Activated CD4-positive, alpha-beta T cell treated with anti-CD3 and anti-CD28 coated beads, Interleukin-2, amount 50 U/mL, for 4 hours (primary cell): ENCODE measurements at regions not wholly inside any gene's neighbourhood (a gene's known extent, or its start where the extent isn't known, plus 50 kb on each side); places are given as distances from the start of the nearest gene placed in this dataset.

ENCODE experiments used
- DNase-seq, 2 experiments: peaks; one replicate each; pipeline ENCODE4 v3.0.0-alpha.2; 2020

DNA sequence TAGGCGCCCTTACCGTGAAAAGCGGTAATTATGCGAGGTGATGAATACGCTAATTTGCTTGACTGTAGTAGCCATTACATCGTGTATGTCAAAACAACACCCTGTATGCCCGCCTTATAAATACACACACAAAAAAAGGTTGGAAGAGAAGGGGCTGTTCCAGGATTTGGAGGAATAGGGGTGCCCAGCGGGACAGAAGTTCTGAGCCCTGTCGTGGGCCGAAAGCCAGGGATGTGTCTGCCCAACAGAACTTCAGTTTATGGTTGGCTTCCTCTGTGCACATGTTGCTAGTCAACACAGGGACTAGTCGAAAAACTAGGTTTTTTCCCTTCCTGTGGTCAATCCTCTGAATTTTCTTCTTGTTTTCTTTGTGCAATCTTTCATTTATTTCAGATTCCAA lies 182.5 kb downstream of the ACKR3 start:
- DNase-seq: no peak

DNA sequence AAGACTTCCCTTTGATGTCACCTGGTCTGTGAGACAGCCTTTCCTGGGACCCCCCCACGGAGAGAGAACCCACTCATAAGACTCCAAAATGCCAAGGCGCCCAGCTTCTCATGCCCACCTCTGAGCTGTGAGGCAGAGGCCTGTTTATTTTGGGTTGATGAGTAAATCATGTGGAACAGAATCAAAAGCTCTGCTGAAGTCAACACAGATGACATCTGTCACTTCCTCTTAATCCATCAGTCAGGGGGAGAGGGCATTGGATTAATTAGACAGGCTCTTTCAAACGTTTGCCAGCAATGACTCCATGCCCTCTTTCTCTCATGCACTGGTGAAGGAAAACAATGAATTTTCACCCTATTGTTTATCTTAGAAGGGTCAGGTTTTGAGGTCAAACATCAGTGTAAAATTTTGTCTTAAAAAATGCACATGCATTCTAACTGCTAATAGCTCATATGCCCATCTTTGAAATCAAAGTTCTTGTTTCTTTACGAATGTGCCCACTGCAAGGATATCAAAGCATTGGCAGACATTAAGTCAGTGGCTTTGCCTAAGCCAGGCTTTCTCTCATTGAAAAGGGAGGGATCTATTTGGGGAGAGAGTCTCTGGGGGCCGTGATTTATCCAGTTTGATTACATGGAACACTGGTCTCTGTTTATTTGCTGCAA lies 184.1 kb downstream of the ACKR3 start:
- no peak for DNase-seq

DNA sequence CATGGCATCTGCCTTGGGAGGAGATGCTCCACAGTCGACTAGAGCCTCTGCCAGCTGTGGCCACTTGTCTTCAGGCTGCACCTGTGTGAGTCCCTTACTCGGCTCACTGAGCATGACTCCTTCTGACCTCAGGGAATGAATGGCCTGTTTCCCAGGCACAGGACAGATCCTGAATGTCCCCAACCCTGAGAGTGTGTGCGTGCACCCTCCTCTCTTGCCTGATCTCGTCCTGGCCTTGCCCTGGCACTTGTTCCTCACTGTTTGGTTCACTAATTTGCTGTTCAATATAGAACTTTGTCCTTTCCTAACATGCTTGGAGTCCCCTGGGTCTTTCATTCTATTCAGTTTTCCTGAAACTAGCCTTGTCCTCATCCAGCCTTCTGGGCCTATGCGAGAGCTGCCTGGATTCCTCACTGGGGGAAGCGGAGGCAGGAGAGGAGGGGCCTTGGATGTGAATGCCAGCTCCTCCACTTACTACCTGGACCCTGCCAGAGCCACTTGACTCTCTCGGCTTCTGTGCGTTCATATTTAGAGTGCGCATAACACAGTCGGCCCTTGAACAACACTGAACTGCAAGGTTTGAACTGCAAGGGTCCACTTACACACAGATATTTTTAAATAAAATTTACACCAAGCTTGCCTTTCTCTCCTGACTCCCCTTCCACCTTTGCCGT lies 184.8 kb downstream of the ACKR3 start:
- no peak for DNase-seq

DNA sequence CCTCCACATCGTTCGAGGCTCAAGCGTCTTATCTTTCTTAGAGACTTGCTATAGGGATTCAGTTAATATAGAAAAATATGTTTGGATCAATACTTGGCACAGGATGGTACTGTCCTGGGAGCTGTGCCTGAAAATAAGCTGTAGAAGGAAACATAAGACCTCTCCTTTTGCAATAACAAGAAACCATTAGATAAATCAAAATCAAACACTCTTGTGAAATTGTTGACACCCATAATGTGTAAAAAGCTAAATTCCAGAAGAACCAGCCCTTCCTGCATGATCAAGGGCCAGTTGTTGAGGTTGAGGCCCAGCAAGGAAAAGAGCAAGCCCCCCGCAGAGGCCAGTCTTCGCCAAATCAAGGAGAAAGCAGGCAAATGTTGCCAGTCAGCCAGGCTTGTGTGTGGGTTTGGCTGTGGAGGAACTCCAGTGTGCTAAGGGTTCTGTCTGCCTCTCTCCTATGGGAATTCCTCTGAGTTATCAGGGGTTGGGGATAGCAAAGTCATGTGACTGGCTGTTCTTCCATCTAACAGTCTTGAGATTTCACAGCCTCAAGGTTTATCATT lies 185.7 kb downstream of the ACKR3 start:
- DNase-seq: no peak

DNA sequence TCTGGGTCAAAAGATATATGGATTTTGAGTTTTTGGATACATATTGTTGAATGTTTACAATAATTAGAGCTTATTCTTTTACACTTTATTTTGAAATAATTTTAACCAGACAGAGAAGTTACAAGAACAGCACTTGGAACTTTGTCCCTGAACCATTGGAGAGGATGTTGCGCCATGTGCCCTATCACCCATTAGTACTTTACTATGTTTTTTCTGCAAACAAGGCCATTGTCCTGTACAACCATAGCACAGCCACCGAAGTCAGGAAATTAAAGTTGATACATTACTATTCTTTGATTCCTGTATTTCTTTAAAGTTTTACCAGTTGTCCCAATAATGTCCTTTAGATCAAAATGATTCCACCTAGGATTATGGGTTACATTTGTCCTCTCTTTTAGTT lies 188.8 kb downstream of the ACKR3 start:
- DNase-seq: no peak

DNA sequence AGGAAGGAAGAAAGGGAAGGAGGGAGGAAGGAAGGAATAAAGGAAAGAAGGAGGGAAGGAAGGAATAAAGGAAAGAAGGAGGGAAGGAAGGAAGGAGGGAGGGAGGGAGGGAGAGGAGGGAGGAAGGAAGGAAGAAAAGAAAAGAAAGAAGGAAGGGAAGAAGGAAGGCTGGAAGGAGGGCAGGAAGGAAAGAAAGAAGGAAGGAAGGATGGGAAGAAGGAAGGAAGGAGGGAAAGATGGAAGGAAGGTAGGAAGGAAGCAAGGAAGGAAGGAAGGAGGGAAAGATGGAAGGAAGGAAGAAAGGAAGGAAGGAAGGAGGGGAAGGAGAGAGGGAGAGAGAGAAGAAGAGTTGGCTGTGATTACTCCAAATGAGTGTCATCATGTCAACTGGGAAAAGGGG lies 190.6 kb downstream of the ACKR3 start:
- DNase-seq: no peak

DNA sequence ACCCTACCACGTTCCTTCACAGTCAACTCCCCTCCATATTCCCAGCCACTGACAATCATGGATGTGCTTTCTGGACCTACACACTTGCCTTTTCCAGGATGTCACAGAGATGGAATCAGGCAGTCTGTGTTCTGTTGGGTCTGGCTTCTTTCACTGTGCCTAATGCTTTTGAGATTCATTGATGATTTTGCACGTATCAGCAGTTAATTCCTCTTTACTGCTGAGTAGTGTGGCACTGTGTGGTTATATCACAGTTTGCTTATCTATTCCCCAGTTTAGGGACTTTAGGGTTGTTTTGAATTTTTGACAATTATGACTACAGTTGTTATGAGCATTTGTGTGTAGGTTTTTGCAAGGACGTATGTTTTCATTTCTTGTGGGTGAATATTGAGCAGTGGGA lies 191.7 kb downstream of the ACKR3 start:
- DNase-seq: no peak

DNA sequence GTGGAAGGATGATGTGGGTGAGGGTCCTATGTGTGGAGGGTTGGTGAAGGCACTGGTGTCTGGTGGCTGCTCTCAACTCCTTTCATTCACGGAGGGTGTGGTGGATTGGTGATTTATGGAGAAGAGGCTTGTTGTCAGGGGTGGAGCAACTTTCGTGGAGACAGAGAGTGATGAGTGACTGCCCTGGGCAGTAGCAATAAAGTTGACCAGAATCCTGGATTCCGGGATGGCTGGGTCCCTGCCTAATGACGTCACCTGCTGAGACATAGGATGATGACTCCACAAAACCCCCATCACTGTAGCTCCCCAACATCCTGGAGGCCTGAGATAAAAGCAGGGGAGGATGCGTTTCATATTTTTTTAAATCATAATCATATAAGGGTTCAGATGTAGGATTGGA lies 193.0 kb downstream of the ACKR3 start:
- DNase-seq: no peak

DNA sequence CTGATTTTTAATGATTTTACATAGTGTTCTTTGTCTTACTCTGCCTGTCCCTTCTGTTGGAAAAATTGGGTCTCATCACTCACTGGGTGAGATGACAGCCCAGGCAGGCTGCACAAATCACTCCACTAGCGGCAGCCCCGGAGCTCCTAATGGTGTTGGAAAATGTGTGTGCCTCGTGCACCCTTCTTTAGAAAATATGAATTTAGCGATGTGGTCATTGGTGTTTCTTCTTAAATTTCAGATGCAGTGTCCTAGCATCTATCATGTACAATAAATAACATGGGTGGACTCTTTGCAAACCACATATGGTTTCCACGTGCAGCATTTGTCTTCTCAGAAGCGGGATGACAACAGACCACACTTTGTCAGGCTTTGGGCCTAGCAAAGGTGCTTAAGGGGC lies 194.2 kb downstream of the ACKR3 start:
- no peak for DNase-seq

DNA sequence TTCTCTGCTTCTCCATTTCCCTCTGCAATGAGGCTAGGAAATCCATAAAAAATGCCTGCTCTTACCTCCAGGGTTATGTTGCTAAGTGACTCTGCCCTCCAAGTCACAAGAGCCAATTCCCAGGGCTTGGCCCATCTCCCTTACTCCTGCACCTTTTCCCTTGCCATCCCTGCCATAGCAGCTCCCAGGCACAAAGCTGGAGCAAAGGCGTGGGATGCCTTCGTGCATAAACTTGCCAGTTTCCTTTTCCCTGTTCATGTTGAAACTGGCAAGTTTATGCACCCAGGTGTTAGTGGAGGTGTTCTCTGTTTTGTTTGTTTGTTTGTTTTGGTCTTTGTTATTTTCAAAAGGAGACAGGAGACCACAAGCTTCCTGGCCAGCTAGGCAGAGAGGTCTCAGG lies 195.1 kb downstream of the ACKR3 start:
- DNase-seq: no peak

DNA sequence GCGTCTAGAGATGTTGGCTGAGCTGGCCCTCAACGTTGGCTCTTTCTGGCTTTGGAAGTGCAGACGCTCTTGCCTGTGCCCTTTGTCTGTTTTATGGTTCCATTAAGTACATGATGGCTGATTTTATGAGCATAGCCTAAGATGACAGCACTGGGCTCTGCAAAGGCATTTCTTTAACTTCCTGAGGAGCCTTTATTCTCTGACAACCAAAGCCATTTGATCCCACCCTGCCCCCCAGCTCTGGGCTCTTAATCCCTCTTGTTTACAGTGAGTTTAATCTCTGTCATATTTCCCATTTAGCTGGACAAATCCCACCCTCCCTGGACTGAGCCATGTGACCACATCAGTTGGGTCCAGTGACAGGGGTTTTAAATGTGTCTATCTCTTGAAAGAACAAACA lies 195.9 kb downstream of the ACKR3 start:
- no peak for DNase-seq

DNA sequence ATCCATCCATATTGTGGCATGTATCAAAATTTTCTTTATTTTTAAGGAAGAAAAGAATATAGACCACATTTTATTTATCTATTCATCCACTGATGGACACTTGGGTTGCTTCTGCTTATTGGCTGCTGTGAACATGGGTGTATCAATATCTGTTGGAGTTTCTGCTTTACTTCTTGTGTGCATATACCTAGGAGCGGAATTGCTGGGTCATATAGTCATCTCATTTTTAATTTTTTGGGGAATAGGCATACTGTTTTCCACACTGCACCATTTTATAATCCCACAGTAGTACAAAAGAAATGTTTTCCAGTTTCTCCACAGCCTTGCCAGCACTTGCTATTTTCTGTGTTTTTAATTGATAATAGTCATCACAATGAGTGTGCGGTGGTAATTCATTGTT lies 197.2 kb downstream of the ACKR3 start:
- no peak for DNase-seq

DNA sequence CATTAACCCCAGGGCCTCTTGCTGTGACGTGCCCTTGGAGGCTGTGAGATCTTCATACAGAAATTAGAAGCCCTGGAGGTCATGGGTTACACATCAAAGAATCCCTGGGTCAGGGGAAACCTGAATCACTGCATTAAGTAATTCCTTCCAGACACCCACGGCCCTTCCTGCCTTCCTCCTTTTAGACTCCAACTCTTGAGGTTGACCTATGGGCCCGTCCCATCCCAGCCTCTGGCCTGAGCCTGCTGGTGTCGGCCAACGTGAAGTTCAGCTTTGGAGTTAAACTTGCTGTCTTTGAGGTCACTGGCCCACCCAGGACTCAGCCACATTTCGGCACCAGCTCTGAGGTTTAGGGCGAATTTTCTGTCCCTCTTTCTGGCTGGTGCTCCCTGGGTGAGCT lies 198.3 kb downstream of the ACKR3 start:
- DNase-seq: no peak

DNA sequence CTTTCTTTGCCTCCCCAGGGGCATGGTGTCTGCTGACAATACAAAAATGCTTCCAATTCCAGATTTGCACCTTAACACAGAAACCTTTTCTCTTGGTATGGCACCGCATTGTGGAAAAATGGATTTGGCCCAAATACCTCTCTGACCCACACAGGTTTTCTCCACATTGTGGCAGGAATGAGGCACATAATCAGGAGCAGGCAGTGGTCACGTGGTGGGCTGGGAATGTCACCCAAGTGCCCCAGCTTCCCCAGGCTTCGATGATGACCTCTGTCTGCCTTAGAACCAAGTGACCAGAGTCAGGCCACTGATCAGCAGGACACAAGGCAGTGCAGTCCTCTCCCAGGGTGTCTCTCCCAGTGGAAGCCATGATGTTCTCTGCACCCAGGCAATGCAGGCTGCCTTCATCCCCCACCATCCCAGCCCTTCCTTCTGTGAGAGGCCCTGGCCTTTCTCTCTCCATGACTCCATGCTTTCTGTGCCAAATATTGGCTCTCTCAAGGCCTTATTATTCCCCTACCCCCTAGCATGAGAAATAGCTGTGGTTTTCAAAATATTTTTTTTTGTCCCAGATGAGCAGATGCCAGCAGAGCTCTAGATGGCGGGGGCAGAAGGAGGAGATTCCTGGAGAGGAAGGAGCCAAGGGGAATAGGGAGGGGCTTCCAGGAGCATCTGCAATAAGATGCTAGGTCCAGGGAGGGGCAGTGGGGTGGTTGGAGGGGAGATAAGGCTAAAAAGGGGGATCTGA lies 198.9 kb downstream of the ACKR3 start:
- DNase-seq: no peak

DNA sequence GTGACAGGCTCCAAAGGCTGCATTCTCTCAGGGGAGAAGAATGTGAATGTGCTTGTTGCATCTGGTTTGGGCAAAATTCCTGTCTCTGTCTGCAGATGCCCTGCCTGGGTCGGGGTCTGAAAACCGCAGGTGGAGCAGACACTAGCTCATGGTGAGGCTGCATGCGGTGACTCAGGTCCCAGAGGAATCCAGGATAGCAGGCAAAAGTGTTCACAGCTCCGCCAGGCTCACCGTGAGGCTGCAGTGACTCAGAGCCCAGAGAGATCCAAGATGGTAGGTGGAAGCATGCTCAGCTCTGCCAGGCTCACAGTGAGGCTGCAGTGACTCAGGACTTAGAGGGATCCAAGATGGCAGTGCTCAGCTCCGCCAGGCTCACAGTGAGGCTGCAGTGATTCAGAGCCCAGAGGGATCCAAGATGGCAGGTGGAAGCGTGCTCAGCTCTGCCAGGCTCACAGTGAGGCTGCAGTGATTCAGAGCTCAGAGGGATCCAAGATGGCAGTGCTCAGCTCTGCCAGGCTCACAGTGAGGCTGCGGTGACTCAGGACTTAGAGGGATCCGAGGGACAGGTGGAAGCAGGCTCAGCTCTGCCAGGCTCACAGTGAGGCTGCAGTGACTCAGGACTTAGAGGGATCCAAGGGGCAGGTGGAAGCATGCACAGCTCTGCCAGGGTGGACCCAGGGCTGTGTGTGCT lies 200.5 kb downstream of the ACKR3 start:
- DNase-seq: no peak

DNA sequence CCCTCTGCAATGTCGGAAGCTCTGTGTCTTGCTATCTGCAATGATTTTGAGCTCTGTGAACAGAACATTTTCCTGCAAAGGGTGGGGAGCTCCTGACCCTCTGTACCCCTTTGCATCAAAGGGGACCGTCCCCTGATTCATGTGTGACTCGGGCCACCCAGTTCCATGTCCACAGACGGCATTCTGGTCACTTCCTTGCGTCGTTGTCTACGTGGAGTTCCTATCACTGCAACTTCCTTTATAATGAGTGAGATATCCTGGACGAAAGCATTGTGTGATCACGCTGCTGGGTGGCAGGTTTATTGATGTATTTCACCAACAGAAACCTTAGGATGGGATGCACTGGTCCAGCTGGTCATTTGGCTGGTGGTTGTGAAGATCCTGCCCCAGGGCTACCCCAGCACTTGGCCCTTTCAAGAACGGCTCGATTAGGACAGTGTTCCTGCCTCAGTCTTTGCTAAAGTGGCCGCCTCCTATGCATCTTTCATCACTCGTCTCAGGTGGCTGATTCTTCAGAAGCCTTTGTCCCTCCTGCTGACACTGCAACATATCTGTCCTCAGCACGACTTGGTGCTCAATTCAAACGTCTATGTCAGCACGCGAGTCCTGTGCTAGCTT lies 202.7 kb downstream of the ACKR3 start:
- no peak for DNase-seq

DNA sequence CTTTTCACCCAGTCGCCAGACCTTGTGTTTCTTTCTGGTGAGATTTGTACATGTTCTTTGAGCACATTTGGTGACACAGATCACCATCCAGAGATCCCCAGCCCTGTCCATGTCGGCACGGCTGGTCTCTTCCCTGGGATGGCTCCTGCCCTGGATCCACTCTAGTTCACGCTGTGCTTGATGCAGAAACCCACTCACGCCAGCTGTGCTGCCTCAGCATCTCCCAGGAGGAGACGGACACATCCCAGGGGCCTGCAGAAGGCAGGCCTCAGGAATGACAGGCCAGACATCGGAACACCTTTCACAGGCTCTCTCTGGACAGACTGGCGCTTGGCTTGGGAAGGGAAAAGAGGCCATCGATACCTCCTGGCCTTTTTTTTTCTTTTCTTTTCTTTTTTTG lies 203.6 kb downstream of the ACKR3 start:
- no peak for DNase-seq

DNA sequence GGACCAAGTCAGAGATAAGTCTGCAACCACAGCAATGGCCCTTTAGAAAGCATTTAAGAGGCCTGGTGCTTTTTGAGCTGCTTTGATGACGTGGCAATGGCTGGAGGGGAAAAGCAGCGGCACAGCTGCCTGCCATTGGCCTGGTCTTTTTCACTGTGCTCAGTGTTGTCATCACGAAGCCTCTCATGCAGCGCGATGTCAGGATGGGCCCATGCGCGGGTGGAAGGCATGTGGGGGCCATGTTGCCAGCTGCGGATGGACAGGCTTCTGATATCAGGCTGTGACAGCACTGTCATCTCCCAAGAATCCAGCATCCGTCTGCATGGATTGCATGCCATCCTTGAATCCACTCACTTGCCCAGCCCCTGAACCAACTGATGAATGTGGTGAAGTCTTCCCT lies 204.5 kb downstream of the ACKR3 start:
- DNase-seq: no peak

DNA sequence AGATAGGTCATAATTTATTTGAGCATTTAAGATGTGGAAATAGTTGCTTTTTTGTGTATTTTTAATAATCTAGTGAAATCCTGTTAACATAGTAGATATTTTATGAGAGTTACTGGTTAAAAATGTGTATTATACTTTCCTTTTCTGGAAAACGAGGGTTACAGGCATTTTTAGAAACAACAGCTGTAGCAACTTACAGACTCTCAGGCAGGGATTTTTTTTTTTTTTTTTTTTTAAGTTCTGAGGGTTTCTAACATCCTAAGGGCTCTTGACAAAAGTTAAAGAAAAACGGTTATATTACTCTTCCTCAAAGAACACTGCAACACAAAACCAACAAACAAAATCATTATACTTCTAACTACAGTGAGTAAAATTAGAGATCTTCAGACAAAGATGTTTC lies 205.9 kb downstream of the ACKR3 start:
- no peak for DNase-seq

DNA sequence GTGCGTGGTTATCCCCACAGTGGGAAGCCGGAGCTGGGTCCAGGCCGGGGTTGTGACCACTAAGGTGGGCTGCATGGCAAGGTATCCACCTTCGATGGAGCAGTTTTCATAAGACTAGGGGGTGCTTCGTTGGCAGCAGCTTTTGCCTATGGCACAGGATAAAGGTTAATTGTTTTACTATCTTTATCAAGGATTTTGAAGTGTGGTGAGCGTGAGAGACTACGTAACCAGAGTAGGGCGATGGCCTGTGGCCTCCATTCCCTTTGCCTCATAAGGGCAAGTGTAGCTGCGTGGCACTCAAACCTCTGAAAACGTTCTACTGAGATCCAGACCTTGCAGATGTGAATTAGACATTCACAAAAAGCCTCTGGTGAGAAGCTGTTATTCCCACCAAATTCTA lies 206.6 kb downstream of the ACKR3 start:
- no peak for DNase-seq

DNA sequence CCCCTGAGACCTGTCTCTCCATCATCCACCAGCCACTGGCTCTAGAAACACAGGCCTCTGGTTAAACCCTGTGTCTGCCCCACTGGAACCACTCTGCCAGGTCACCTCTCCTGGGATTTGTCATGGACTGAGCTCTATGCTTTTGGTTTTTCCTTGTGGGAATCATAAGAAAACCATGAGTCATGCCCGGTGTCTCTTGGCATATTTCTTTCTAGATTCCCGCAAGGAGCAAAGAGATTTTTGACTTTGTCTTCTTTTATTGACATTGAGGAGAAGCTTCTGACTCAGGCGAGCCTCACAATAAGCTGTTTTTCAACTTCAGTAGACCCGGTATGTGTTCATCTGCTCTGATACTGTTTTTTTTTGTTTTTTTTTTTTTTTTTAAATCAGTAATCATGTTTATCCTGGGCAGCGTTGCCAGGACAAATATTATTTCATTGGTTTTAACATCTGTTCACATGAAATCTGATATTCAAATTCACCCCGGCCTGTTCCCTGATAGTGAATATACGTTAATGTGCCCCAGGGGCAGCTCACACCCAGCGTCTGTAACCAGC lies 207.1 kb downstream of the ACKR3 start:
- DNase-seq: no peak

DNA sequence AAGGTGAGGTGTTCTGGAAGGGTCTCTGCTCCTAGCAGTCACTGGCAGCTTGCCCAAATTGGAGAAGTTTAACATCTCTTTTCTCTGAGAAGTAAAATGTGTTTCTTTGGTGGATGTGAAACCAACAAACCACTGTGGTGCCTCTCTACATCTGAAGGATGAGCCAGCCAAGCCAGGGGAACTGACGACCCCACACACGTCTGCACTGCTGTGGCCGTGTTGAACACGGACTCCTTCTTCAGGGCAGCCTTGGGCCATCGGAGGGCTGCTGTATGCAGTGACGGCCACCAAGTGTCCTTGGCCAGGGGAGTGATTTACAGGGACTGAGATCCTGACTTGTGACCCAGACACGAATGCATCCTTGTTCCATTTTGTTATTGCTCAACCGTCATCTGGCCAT lies 207.8 kb downstream of the ACKR3 start:
- no peak for DNase-seq
